ENCODE measurements at regions not wholly inside any gene's neighbourhood (a gene's known extent, or its start where the extent isn't known, plus 50 kb on each side); places are given as distances from the start of the nearest gene placed in this dataset.
"Not testable (repeated sequence)": the region's sequence is repeated elsewhere in the genome, so short reads cannot be mapped to it uniquely, and the experiment has no call there.

GRCh38 chr2:212893216-212893615 is 258.2 kb downstream of the IKZF2 start:
- no peak for DNase-seq
- Histone ChIP-seq H3K9me3 (no peaks in the 10 kb centered on the region), H3K4me3 (no peak overlapping the region), H3K4me1 (no peaks in the 10 kb centered on the region), H3K36me3 (no peaks in the 10 kb centered on the region), H3K27me3 (replicated peaks in 1 of 7) (no peaks in the 10 kb centered on the region), H3K27ac (no peak overlapping the region)
- TF ChIP-seq POLR2A (IDR thresholded peaks at IDR 0.05), result no peak
- TF ChIP-seq CTCF (IDR thresholded peaks at IDR 0.05 in 8 of 11, conservative IDR thresholded peaks at IDR 0.05 in 3 of 11), result no peak
- no peak for TF ChIP-seq POLR2AphosphoS5 (IDR thresholded peaks at IDR 0.05)
- intact Hi-C loops (cut with DNase I; ENCODE audit: low total_unique reads), result no loop called here
- 81 to 89% (median 81%) methylated on average over 3 of the region's 3 CpGs for WGBS, 5 donors

GRCh38 chr2:212892193-212892592 is 259.2 kb downstream of the IKZF2 start:
- TF ChIP-seq POLR2AphosphoS5 (IDR thresholded peaks at IDR 0.05), result no peak
- TF ChIP-seq CTCF (IDR thresholded peaks at IDR 0.05 in 8 of 11, conservative IDR thresholded peaks at IDR 0.05 in 3 of 11), result no peak
- TF ChIP-seq POLR2A (IDR thresholded peaks at IDR 0.05), result no peak
- H3K36me3 ChIP-seq, result no peaks in the 10 kb centered on the region
- H3K4me1 ChIP-seq, result no peaks in the 10 kb centered on the region
- intact Hi-C loops (cut with DNase I; ENCODE audit: low total_unique reads), result no loop called here
- no peaks in the 10 kb centered on the region for H3K9me3 ChIP-seq
- no peak overlapping the region for H3K27ac ChIP-seq
- no peak for DNase-seq
- no peak overlapping the region for H3K4me3 ChIP-seq
- 43 to 70% (median 54%) methylated on average over 3 of the region's 3 CpGs for WGBS, 5 donors
- no peaks in the 10 kb centered on the region for H3K27me3 ChIP-seq (replicated peaks in 1 of 7)

GRCh38 chr2:212891580-212891979 is 259.8 kb downstream of the IKZF2 start:
- TF ChIP-seq POLR2AphosphoS5 (IDR thresholded peaks at IDR 0.05) (no peak), CTCF (IDR thresholded peaks at IDR 0.05 in 8 of 11, conservative IDR thresholded peaks at IDR 0.05 in 3 of 11) (no peak), POLR2A (IDR thresholded peaks at IDR 0.05) (no peak)
- Histone ChIP-seq H3K36me3 (no peaks in the 10 kb centered on the region), H3K27ac (no peak overlapping the region), H3K4me1 (no peaks in the 10 kb centered on the region), H3K9me3 (peaks cover 0 to 4% (median under 1%) of the 10 kb centered on the region in 8 donors), H3K27me3 (replicated peaks in 1 of 7) (no peaks in the 10 kb centered on the region), H3K4me3 (no peak overlapping the region)
- WGBS, 5 donors, result 69 to 87% (median 81%) methylated on average over 2 of the region's 2 CpGs
- DNase-seq, result no peak
- intact Hi-C loops (cut with DNase I; ENCODE audit: low total_unique reads), result no loop called here

- 59 to 71% (median 63%) methylated on average over 2 of the region's 2 CpGs for WGBS, 5 donors
- Histone ChIP-seq H3K27me3 (replicated peaks in 1 of 7) (no peaks in the 10 kb centered on the region), H3K36me3 (no peaks in the 10 kb centered on the region), H3K4me3 (no peak overlapping the region), H3K9me3 (peaks cover 0 to 26% (median 21%) of the 10 kb centered on the region in 8 donors), H3K4me1 (no peaks in the 10 kb centered on the region), H3K27ac (no peak overlapping the region)
- TF ChIP-seq POLR2A (IDR thresholded peaks at IDR 0.05) (no peak), POLR2AphosphoS5 (IDR thresholded peaks at IDR 0.05) (no peak), CTCF (IDR thresholded peaks at IDR 0.05 in 8 of 11, conservative IDR thresholded peaks at IDR 0.05 in 3 of 11) (no peak)
- intact Hi-C loops (cut with DNase I; ENCODE audit: low total_unique reads), result no loop called here
- no peak for DNase-seq
These were observed 268.8 kb downstream of the IKZF2 start for GRCh38 chr2:212882626-212883025.

- H3K4me3 ChIP-seq; H3K4me1 ChIP-seq; H3K27me3 ChIP-seq (replicated peaks in 1 of 7); H3K36me3 ChIP-seq; DNase-seq; intact Hi-C loops (cut with DNase I; ENCODE audit: low total_unique reads); H3K9me3 ChIP-seq; H3K27ac ChIP-seq: not testable (repeated sequence)
- WGBS, 5 donors, result 77 to 92% (median 87%) methylated on average over 6 of the region's 6 CpGs
These were observed 274.9 kb downstream of the IKZF2 start for GRCh38 chr2:212876556-212876955.

GRCh38 chr2:212875950-212876349 is 275.5 kb downstream of the IKZF2 start:
- H3K27ac ChIP-seq; intact Hi-C loops (cut with DNase I; ENCODE audit: low total_unique reads); H3K36me3 ChIP-seq; H3K4me3 ChIP-seq; H3K9me3 ChIP-seq; H3K27me3 ChIP-seq (replicated peaks in 1 of 7); H3K4me1 ChIP-seq: not testable (repeated sequence)
- 55 to 77% (median 75%) methylated on average over 5 of the region's 5 CpGs for WGBS, 5 donors
- peak; percentile 64 for DNase-seq

Measured in spleen (tissue), 11 donors.